Fibroblast of peridontal ligament (primary cell): ENCODE measurements at regions not wholly inside any gene's neighbourhood (a gene's known extent, or its start where the extent isn't known, plus 50 kb on each side); places are given as distances from the start of the nearest gene placed in this dataset.
A peak's percentile ranks its signal among the peaks of the same experiment; 100 is the strongest.
"Not testable (repeated sequence)": the region's sequence is repeated elsewhere in the genome, so short reads cannot be mapped to it uniquely, and the experiment has no call there.

Experiments
- DNase-seq: peaks from one replicate; pipeline ENCODE4 v3.0.0-alpha.2; 2010; ENCODE audit errors: extremely low read depth

- DNase-seq, result not testable (repeated sequence)
These were observed 111.4 kb upstream of the METTL9 start for GRCh38 chr16:21487956-21488355.

GRCh38 chr16:21499046-21499445, 100.3 kb upstream of the METTL9 start:
- not testable (repeated sequence) for DNase-seq

- DNase-seq, result not testable (repeated sequence)
These were observed 98.0 kb upstream of the METTL9 start for GRCh38 chr16:21501223-21501868.

GRCh38 chr16:21501869-21502667, 97.3 kb upstream of the METTL9 start:
- DNase-seq, result peak; percentile 86

GRCh38 chr16:21503574-21503920, 95.8 kb upstream of the METTL9 start:
- DNase-seq, result not testable (repeated sequence)

GRCh38 chr16:21503941-21504832, 95.2 kb upstream of the METTL9 start:
- not testable (repeated sequence) for DNase-seq

- DNase-seq, result not testable (repeated sequence)
These were observed 93.4 kb upstream of the METTL9 start for GRCh38 chr16:21505751-21506520.

- not testable (repeated sequence) for DNase-seq
These were observed 92.4 kb upstream of the METTL9 start for GRCh38 chr16:21506857-21507456.

- not testable (repeated sequence) for DNase-seq
These were observed 91.6 kb upstream of the METTL9 start for GRCh38 chr16:21507631-21508305.

GRCh38 chr16:21508661-21509436, 90.5 kb upstream of the METTL9 start:
- DNase-seq, result not testable (repeated sequence)

GRCh38 chr16:21509437-21510086, 89.8 kb upstream of the METTL9 start:
- DNase-seq, result not testable (repeated sequence)

GRCh38 chr16:21510869-21511255, 88.5 kb upstream of the METTL9 start:
- not testable (repeated sequence) for DNase-seq

- DNase-seq, result peak; percentile 53
These were observed 87.8 kb upstream of the METTL9 start for GRCh38 chr16:21511315-21512210.

- DNase-seq, result not testable (repeated sequence)
These were observed 86.8 kb upstream of the METTL9 start for GRCh38 chr16:21512280-21513192.

GRCh38 chr16:21513337-21513741, 86.0 kb upstream of the METTL9 start:
- DNase-seq, result not testable (repeated sequence)

- peak; percentile 33 for DNase-seq
These were observed 85.4 kb upstream of the METTL9 start for GRCh38 chr16:21513812-21514473.
